ENCODE measurements at regions not wholly inside any gene's neighbourhood (a gene's known extent, or its start where the extent isn't known, plus 50 kb on each side); places are given as distances from the start of the nearest gene placed in this dataset.

GRCh38 chr1:188237573-188238348, 1409.0 kb downstream of the PLA2G4A start:
- no peak for DNase-seq

GRCh38 chr1:188240772-188241406, 1412.1 kb downstream of the PLA2G4A start:
- DNase-seq = no peak

GRCh38 chr1:188241629-188242028, 1412.9 kb downstream of the PLA2G4A start:
- DNase-seq = no peak

GRCh38 chr1:188243456-188243855, 1414.7 kb downstream of the PLA2G4A start:
- DNase-seq = no peak

- no peak for DNase-seq
Measured at GRCh38 chr1:188244681-188245080, 1415.9 kb downstream of the PLA2G4A start.

- DNase-seq = no peak
Measured at GRCh38 chr1:188247255-188247654, 1418.5 kb downstream of the PLA2G4A start.

GRCh38 chr1:188249811-188250210, 1421.1 kb downstream of the PLA2G4A start:
- DNase-seq = no peak

- DNase-seq = no peak
Measured at GRCh38 chr1:188251036-188251435, 1422.3 kb downstream of the PLA2G4A start.

- DNase-seq = no peak
Measured at GRCh38 chr1:188261849-188262248, 1433.1 kb downstream of the PLA2G4A start.

GRCh38 chr1:188269956-188270355, 1441.2 kb downstream of the PLA2G4A start:
- DNase-seq = no peak

- DNase-seq = no peak
Measured at GRCh38 chr1:188270497-188270896, 1441.7 kb downstream of the PLA2G4A start.

GRCh38 chr1:188277771-188278170, 1449.0 kb downstream of the PLA2G4A start:
- DNase-seq = no peak

- no peak for DNase-seq
Measured at GRCh38 chr1:188281921-188282320, 1453.2 kb downstream of the PLA2G4A start.

GRCh38 chr1:188295157-188295556, 1466.4 kb downstream of the PLA2G4A start:
- no peak for DNase-seq

GRCh38 chr1:188302746-188303145, 1474.0 kb downstream of the PLA2G4A start:
- DNase-seq = no peak

- no peak for DNase-seq
Measured at GRCh38 chr1:188314557-188315137, 1485.9 kb downstream of the PLA2G4A start.

- DNase-seq = no peak
Measured at GRCh38 chr1:188317894-188318293, 1489.1 kb downstream of the PLA2G4A start.

GRCh38 chr1:188325211-188325610, 1496.5 kb downstream of the PLA2G4A start:
- no peak for DNase-seq

GRCh38 chr1:188343914-188344313, 1515.2 kb downstream of the PLA2G4A start:
- no peak for DNase-seq

GRCh38 chr1:188350104-188350503, 1521.4 kb downstream of the PLA2G4A start:
- DNase-seq = no peak

GRCh38 chr1:188355082-188355481, 1526.3 kb downstream of the PLA2G4A start:
- DNase-seq = no peak

GRCh38 chr1:188355847-188356246, 1527.1 kb downstream of the PLA2G4A start:
- DNase-seq = no peak

- no peak for DNase-seq
Measured at GRCh38 chr1:188359315-188359714, 1530.6 kb downstream of the PLA2G4A start.

GRCh38 chr1:188363943-188364342, 1535.2 kb downstream of the PLA2G4A start:
- DNase-seq = no peak

All from activated CD4-positive, CD25-positive, alpha-beta regulatory T cell treated with anti-CD3 and anti-CD28 coated beads, Interleukin-2, amount 50 U/mL, for 72 hours (primary cell).